HG03354 (cell line): ENCODE measurements at regions not wholly inside any gene's neighbourhood (a gene's known extent, or its start where the extent isn't known, plus 50 kb on each side); places are given as distances from the start of the nearest gene placed in this dataset.
"Not testable (repeated sequence)": the region's sequence is repeated elsewhere in the genome, so short reads cannot be mapped to it uniquely, and the experiment has no call there.

Experiments used
- ATAC-seq: cut with Tn5 transposase; IDR thresholded peaks from one replicate; pipeline ENCODE4 v1.9.1; 2021; ENCODE audit warnings: mild to moderate bottlenecking; ENCODE audit not compliant: unreplicated experiment, poor library complexity, severe bottlenecking

DNA sequence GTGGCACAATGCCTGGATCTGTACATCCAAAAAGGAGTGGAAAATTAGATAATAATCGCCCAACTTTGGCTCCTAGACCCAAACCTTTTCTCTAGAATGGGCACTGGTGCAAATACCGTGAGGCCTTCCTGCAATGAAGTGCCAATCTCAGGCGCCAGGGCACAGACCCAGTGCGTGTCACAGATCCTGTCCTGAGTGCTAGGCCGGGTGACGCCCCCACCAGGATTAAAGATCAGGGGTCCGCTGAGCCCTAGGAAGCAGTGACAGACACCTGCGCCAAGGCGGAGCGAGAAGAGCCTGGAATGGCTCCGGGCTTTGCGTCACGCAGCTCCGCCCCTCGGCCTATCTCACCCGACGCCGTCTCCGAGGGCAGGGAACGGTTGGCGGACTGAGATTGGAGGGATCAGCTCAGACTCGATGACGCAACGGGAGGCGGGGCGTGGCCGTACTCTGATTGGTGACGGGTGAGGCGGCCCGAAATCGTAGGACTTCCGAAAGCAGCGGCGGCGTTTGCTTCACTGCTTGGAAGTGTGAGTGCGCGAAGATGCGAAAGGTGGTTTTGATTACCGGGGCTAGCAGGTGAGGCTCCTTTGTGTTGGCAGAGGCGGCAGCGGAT lies 261.9 kb downstream of the ZNF37A start:
- peak; percentile 100 for ATAC-seq

GRCh38 chr10:38356527-38356926 lies 262.4 kb downstream of the ZNF37A start:
- peak; percentile 56 for ATAC-seq

- not testable (repeated sequence) for ATAC-seq
Observed at GRCh38 chr10:38362514-38362913, 268.4 kb downstream of the ZNF37A start.

DNA sequence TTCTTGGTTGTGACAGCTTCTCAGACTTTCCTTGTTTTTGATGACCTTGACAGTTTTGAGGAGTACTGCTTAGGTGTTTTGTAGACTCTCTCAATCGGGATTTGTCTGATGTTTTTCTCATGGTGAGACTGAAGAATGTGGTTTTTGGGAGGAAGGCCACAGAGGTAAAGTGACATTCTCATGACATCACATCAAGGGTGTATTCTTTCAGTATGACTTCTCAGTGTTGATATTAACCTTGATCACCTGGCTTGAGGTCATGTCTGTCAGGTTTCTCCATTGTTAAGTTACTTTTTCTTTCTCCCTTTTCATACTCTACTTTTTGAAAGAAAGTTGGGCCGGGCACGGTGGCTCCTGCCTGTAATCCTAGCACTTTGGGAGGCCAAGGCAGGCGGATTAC lies 269.9 kb downstream of the ZNF37A start:
- not testable (repeated sequence) for ATAC-seq

DNA sequence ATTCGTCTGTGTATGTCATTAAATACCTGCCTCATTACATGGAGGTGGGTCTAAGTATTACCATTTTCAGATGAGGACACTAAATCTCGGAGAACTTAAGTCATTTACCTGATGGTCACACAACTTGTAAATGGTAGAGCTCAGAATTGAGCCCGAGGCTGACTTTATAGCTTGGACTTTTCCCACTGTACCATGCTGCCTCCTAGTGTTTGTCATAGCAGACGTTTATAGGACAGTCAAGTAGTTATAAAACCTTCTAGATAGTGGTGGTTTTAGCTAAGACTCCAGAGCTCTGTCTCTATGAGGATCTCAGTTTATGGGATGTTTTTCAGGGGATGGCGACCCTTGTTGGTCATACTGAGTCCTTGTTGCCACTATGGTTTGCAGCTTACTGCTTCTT lies 271.8 kb downstream of the ZNF37A start:
- ATAC-seq: not testable (repeated sequence)

GRCh38 chr10:38383800-38384199 lies 289.7 kb downstream of the ZNF37A start:
- not testable (repeated sequence) for ATAC-seq

DNA sequence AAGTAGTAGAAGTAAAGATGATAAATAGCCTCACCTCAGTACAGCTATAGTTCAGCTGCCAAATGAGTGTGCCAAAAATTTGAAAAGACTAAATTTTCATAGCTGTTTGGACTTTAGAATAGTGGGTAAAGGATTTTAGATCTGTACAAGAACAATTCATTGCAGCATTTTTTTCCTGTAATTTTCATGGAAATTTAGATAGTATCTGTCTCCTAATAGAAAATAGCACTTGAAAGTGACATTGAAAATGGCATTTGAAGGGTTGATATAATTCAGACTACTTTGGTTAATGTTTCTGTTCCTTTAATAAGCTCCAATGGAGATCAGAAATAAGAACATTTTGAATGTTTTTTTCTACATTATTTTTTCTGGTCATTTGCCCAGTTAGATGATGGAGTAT lies 292.7 kb downstream of the ZNF37A start:
- not testable (repeated sequence) for ATAC-seq

GRCh38 chr10:38390725-38391124 lies 296.6 kb downstream of the ZNF37A start:
- ATAC-seq: peak; percentile 79

GRCh38 chr10:38395465-38395864 lies 301.3 kb downstream of the ZNF37A start:
- ATAC-seq: not testable (repeated sequence)

GRCh38 chr10:38396178-38396954 lies 302.2 kb downstream of the ZNF37A start:
- ATAC-seq: not testable (repeated sequence)

DNA sequence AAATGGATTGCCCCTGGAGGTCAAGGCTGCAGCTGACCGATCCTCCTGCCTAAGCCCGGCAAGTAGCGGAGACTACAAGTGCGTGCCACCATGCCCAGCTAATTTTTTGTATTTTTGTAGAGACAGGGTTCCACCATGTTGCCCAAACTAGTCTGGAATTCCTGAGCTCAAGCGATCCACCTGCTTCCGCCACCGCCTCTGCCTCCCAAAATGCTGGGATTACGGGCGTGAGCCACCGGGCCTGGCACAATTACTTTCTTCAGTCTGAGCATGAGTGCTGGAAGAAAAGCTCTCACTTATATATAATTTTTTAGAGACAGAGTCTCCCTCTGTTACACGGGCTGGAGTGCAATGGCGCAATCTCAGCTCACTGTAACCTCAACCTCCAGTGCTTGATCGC lies 307.4 kb downstream of the ZNF37A start:
- ATAC-seq: not testable (repeated sequence)

- peak; percentile 99 for ATAC-seq
Observed at GRCh38 chr10:38402442-38403346, 308.6 kb downstream of the ZNF37A start.

- not testable (repeated sequence) for ATAC-seq
Observed at GRCh38 chr10:38403347-38404117, 309.4 kb downstream of the ZNF37A start.

- ATAC-seq: not testable (repeated sequence)
Observed at GRCh38 chr10:38423634-38424033, 329.5 kb downstream of the ZNF37A start.

- not testable (repeated sequence) for ATAC-seq
Observed at GRCh38 chr10:38430242-38430641, 336.1 kb downstream of the ZNF37A start.

GRCh38 chr10:38437359-38437758 lies 343.2 kb downstream of the ZNF37A start:
- not testable (repeated sequence) for ATAC-seq

GRCh38 chr10:38448614-38449355 lies 354.6 kb downstream of the ZNF37A start:
- ATAC-seq: not testable (repeated sequence)

- not testable (repeated sequence) for ATAC-seq
Observed at GRCh38 chr10:38449618-38450017, 355.5 kb downstream of the ZNF37A start.
